Ascending aorta (tissue), 2 donors: ENCODE measurements at regions not wholly inside any gene's neighbourhood (a gene's known extent, or its start where the extent isn't known, plus 50 kb on each side); places are given as distances from the start of the nearest gene placed in this dataset.

Experiments used
- DNase-seq, 2 donors: peaks; one replicate each; pipeline ENCODE4 v3.0.0-alpha.2; 2019; ENCODE audit warnings: low spot score in 2 of 2
- H3K27ac ChIP-seq, 2 donors: fragments of 200-600 bp; sonication (generic); one replicate each; pipeline ENCODE4 v1.5.1; 2016 to 2017; ENCODE audit warnings: mild to moderate bottlenecking in 1 of 2
- H3K27me3 ChIP-seq: fragments of 200-600 bp; sonication (generic); one replicate; pipeline ENCODE4 v1.5.1; 2017
- H3K36me3 ChIP-seq, 2 donors: fragments of 200-600 bp; sonication (generic); one replicate each; pipeline ENCODE4 v1.5.1; 2016
- H3K4me1 ChIP-seq, 2 donors: fragments of 200-600 bp; sonication (generic); one replicate each; pipeline ENCODE4 v1.5.1; 2016 to 2017; ENCODE audit warnings: mild to moderate bottlenecking in 1 of 2
- H3K4me3 ChIP-seq, 2 donors: fragments of 200-600 bp; sonication (generic); one replicate each; pipeline ENCODE4 v1.5.1; 2016 to 2017; ENCODE audit warnings: mild to moderate bottlenecking in 1 of 2
- H3K9me3 ChIP-seq, 2 donors: fragments of 200-600 bp; sonication (generic); one replicate each; pipeline ENCODE4 v1.5.1; 2016
- CTCF ChIP-seq, 3 experiments: fragments of 200-600 bp in 2 of 3; fragments of 450-650 bp in 1 of 3; sonication (generic) in 2 of 3; IDR thresholded peaks; one replicate each; pipeline ENCODE4 v1.5.1; 2016 to 2019; ENCODE audit warnings: antibody characterized with exemption in 3 of 3, mild to moderate bottlenecking in 1 of 3, moderate library complexity in 1 of 3
- intact Hi-C: fragments of 100-400 bp; cut with DNase I; formaldehyde crosslinking; loops from one replicate; pipeline ENCODE4 v1.15.1; 2023

- Histone ChIP-seq H3K27ac (no peak overlapping the region), H3K4me1 (no peaks in the 10 kb centered on the region), H3K9me3 (no peaks in the 10 kb centered on the region), H3K4me3 (no peak overlapping the region), H3K27me3 (no peaks in the 10 kb centered on the region), H3K36me3 (no peaks in the 10 kb centered on the region)
- no peak for DNase-seq
- intact Hi-C loops: no loop called here
- no peak for TF ChIP-seq CTCF (IDR thresholded peaks at IDR 0.05)
Measured at GRCh38 chr11:8331767-8332166, 68.1 kb upstream of the LMO1 start.

- Histone ChIP-seq H3K27ac (no peak overlapping the region), H3K4me3 (no peak overlapping the region), H3K36me3 (no peaks in the 10 kb centered on the region), H3K9me3 (no peaks in the 10 kb centered on the region), H3K27me3 (no peaks in the 10 kb centered on the region), H3K4me1 (no peaks in the 10 kb centered on the region)
- no peak for DNase-seq
- no peak for TF ChIP-seq CTCF (IDR thresholded peaks at IDR 0.05)
- intact Hi-C loops: no loop called here
Measured at GRCh38 chr11:8330896-8331295, 67.2 kb upstream of the LMO1 start.

GRCh38 chr11:8330404-8330803 is 66.7 kb upstream of the LMO1 start:
- H3K27ac ChIP-seq: no peak overlapping the region
- TF ChIP-seq CTCF (IDR thresholded peaks at IDR 0.05): no peak
- no peaks in the 10 kb centered on the region for H3K36me3 ChIP-seq
- no peak for DNase-seq
- no peak overlapping the region for H3K4me3 ChIP-seq
- H3K9me3 ChIP-seq: no peaks in the 10 kb centered on the region
- no peaks in the 10 kb centered on the region for H3K4me1 ChIP-seq
- H3K27me3 ChIP-seq: no peaks in the 10 kb centered on the region
- intact Hi-C loops: no loop called here

- H3K4me3 ChIP-seq: no peak overlapping the region
- H3K36me3 ChIP-seq: no peaks in the 10 kb centered on the region
- no peaks in the 10 kb centered on the region for H3K27me3 ChIP-seq
- H3K4me1 ChIP-seq: no peaks in the 10 kb centered on the region
- no peak for DNase-seq
- no peak overlapping the region for H3K27ac ChIP-seq
- no peaks in the 10 kb centered on the region for H3K9me3 ChIP-seq
- intact Hi-C loops: no loop called here
- no peak for TF ChIP-seq CTCF (IDR thresholded peaks at IDR 0.05)
Measured at GRCh38 chr11:8329847-8330361, 66.2 kb upstream of the LMO1 start.

GRCh38 chr11:8329336-8329735 is 65.7 kb upstream of the LMO1 start:
- no peak for DNase-seq
- H3K27me3 ChIP-seq: no peaks in the 10 kb centered on the region
- H3K9me3 ChIP-seq: no peaks in the 10 kb centered on the region
- no peaks in the 10 kb centered on the region for H3K36me3 ChIP-seq
- no peak overlapping the region for H3K27ac ChIP-seq
- no peaks in the 10 kb centered on the region for H3K4me1 ChIP-seq
- intact Hi-C loops: no loop called here
- no peak overlapping the region for H3K4me3 ChIP-seq
- no peak for TF ChIP-seq CTCF (IDR thresholded peaks at IDR 0.05)

GRCh38 chr11:8328848-8329330 is 65.2 kb upstream of the LMO1 start:
- peak; percentile 23 to 78 for DNase-seq
- Histone ChIP-seq H3K9me3 (no peaks in the 10 kb centered on the region), H3K36me3 (no peaks in the 10 kb centered on the region), H3K27ac (no peak overlapping the region), H3K4me3 (no peak overlapping the region), H3K4me1 (no peaks in the 10 kb centered on the region), H3K27me3 (no peaks in the 10 kb centered on the region)
- TF ChIP-seq CTCF (IDR thresholded peaks at IDR 0.05): peak; percentile 20 to 54 (median 47)
- intact Hi-C loops: no loop called here
